OCI-LY7 (cell line): ENCODE measurements at regions not wholly inside any gene's neighbourhood (a gene's known extent, or its start where the extent isn't known, plus 50 kb on each side); places are given as distances from the start of the nearest gene placed in this dataset.

Source experiments
- BruUV-seq: library from RNA; stranded (reverse); fragments of 400-500 nt; replicated peaks from 2 replicates; lab custom pipeline; 2021; lab: Mats Ljungman, UMichigan
- CTCF ChIA-PET: fragments of 300-600 bp; sonication (Branson Sonifier 250); formaldehyde crosslinking; loops from one replicate; lab custom pipeline; 2022; ENCODE audit warnings: antibody characterized with exemption; ENCODE audit not compliant: unreplicated experiment; lab: Charles Lee
- POLR2A ChIA-PET: fragments of 300-600 bp; sonication (Branson Sonifier 250); formaldehyde crosslinking; loops from one replicate; lab custom pipeline; 2022; ENCODE audit warnings: antibody characterized with exemption; lab: Charles Lee
- DNase-seq: peaks from one replicate; pipeline ENCODE4 v3.0.0-alpha.2; 2015; ENCODE audit warnings: low spot score
- H2AFZ ChIP-seq: fragments of 200-600 bp; sonication (generic), shearing (Covaris generic); 2 replicates; pipeline ENCODE4 v1.6.1; 2014; ENCODE audit warnings: mild to moderate bottlenecking, antibody characterized with exemption, low read length, moderate library complexity
- H3K27ac ChIP-seq: fragments of 200-600 bp; sonication (generic); 2 replicates; pipeline ENCODE4 v1.5.1; 2014; ENCODE audit warnings: mixed run types, low read depth, mild to moderate bottlenecking, moderate library complexity, low read length, inconsistent platforms; ENCODE audit not compliant: poor library complexity, severe bottlenecking
- H3K36me3 ChIP-seq: fragments of 200-600 bp; sonication (generic); 2 replicates; pipeline ENCODE4 v1.6.1; 2014; ENCODE audit warnings: mild to moderate bottlenecking, antibody characterized with exemption, low read length, moderate library complexity, mixed read lengths; ENCODE audit not compliant: insufficient read depth
- H3K4me1 ChIP-seq: fragments of 200-600 bp; sonication (generic); 2 replicates; pipeline ENCODE4 v1.5.1; 2014; ENCODE audit warnings: mild to moderate bottlenecking, low read length; ENCODE audit not compliant: insufficient read depth, poor library complexity, severe bottlenecking
- H3K4me2 ChIP-seq: fragments of 200-600 bp; sonication (generic); 2 replicates; pipeline ENCODE4 v1.6.1; 2014; ENCODE audit warnings: mild to moderate bottlenecking, low read length
- H3K4me3 ChIP-seq: fragments of 200-600 bp; sonication (generic); 2 replicates; pipeline ENCODE4 v1.5.1; 2014; ENCODE audit warnings: mild to moderate bottlenecking, low read depth, low read length; ENCODE audit not compliant: poor library complexity, severe bottlenecking
- H3K79me2 ChIP-seq: fragments of 200-600 bp; sonication (generic); 2 replicates; pipeline ENCODE4 v1.6.1; 2016; ENCODE audit warnings: low read depth, mild to moderate bottlenecking, low read length, moderate library complexity, mixed read lengths; ENCODE audit not compliant: insufficient read depth
- H3K9me2 ChIP-seq: fragments of 200-600 bp; sonication (generic); 2 replicates; pipeline ENCODE4 v1.6.1; 2016; ENCODE audit warnings: mild to moderate bottlenecking, low read length, mixed read lengths; ENCODE audit not compliant: insufficient read depth
- H3K9me3 ChIP-seq: fragments of 200-600 bp; sonication (generic); 2 replicates; pipeline ENCODE4 v1.6.1; 2014; ENCODE audit warnings: mild to moderate bottlenecking, mixed run types, low read length, mixed read lengths
- H4K20me1 ChIP-seq: fragments of 200-600 bp; sonication (generic); 2 replicates; pipeline ENCODE4 v1.6.1; 2014; ENCODE audit warnings: mild to moderate bottlenecking, antibody characterized with exemption, low read length, moderate library complexity, mixed read lengths; ENCODE audit not compliant: insufficient read depth
- EZH2phosphoT487 ChIP-seq: fragments of 200-600 bp; sonication (generic); IDR thresholded peaks from 2 replicates; pipeline ENCODE4 v1.6.1; 2018; ENCODE audit warnings: low read depth, borderline replicate concordance, mild to moderate bottlenecking, mixed run types, antibody characterized with exemption, low read length, moderate library complexity, mixed read lengths
- intact Hi-C: fragments of 100-400 bp; cut with micrococcal nuclease; formaldehyde crosslinking; loops from one replicate; pipeline ENCODE4 v1.10.0; 2022; ENCODE audit not compliant: unreplicated experiment
- TF ChIP-seq, protein P1 (sequence below): fragments of 200-600 bp; sonication (generic); conservative IDR thresholded peaks from 2 replicates; pipeline ENCODE4 v1.5.1; 2014; ENCODE audit warnings: mild to moderate bottlenecking, antibody characterized with exemption, low read length, moderate library complexity, mixed read lengths

DNA sequence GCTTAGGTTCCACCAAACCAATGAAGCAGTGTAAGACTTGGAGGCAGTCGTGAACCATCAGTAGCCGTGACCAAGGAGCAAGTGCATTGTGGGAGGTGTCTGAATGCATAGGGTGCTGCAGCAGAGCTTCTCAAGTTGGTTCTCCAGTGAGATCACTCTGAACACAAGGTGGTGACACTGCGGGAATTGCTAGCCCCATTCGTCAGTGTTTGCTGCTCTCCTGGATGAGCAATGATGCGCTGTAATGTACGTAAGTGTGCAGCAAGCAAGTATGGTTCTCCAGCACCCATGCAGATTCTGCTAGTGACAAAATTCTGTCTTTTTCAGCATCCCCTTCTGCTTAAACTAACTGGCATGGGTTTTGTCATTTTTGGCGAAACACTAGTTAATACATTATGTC, 97.6 kb upstream of the HTR2A start:
- no peak for TF ChIP-seq EZH2phosphoT487
- TF ChIP-seq, protein P1, sequence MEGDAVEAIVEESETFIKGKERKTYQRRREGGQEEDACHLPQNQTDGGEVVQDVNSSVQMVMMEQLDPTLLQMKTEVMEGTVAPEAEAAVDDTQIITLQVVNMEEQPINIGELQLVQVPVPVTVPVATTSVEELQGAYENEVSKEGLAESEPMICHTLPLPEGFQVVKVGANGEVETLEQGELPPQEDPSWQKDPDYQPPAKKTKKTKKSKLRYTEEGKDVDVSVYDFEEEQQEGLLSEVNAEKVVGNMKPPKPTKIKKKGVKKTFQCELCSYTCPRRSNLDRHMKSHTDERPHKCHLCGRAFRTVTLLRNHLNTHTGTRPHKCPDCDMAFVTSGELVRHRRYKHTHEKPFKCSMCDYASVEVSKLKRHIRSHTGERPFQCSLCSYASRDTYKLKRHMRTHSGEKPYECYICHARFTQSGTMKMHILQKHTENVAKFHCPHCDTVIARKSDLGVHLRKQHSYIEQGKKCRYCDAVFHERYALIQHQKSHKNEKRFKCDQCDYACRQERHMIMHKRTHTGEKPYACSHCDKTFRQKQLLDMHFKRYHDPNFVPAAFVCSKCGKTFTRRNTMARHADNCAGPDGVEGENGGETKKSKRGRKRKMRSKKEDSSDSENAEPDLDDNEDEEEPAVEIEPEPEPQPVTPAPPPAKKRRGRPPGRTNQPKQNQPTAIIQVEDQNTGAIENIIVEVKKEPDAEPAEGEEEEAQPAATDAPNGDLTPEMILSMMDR: no peak
- Histone ChIP-seq H3K4me1 (peaks cover 20% of the 10 kb centered on the region), H3K79me2 (no peaks in the 10 kb centered on the region), H3K4me3 (no peak overlapping the region), H3K9me3 (peaks cover 4% of the 10 kb centered on the region; the same call in 1 of the 2 replicates), H3K36me3 (no peaks in the 10 kb centered on the region), H3K9me2 (no peaks in the 10 kb centered on the region), H4K20me1 (no peaks in the 10 kb centered on the region), H3K4me2 (no peak overlapping the region), H2AFZ (no peak overlapping the region), H3K27ac (no peak overlapping the region)
- BruUV-seq: no TSS peak
- ChIA-PET POLR2A (interaction anchor here (1.0 kb wide), 1 partner anchor 10 kb away, joined by 3 read pairs; no protein-coding TSS in a partner anchor), CTCF (no interaction called here)
- DNase-seq: no peak
- intact Hi-C loops: no loop called here

DNA sequence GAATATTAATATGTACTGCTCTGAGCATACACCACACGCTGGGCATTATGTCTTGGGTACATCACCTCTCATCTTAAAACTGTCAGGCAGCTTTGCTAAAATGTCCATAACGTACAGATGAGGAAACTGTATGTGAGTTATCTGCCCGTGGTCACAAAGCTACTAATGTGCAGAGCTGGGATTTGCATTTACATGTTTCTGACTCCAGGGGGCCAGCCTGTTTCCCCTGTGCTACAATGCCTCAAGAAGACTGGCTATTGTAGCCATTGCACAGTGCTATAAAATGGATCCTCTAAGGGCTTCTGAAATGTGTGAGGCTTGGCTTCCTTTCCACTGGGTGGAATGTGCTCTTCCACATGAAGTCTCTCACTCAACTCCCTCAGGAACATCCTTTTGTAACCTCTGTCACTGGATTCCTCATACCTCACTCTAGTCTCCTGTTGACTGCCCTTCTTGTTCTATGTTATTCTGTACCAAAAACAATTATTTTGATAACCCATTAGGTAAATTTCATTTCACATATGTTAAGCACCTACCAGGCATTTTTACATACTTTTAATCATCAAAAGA, 95.6 kb upstream of the HTR2A start:
- Histone ChIP-seq H3K4me1 (peaks cover 20% of the 10 kb centered on the region), H3K4me3 (no peak overlapping the region), H3K79me2 (no peaks in the 10 kb centered on the region), H3K4me2 (no peak overlapping the region), H4K20me1 (no peaks in the 10 kb centered on the region), H2AFZ (peak overlapping the region; percentile 37; the same call in 1 of the 2 replicates), H3K36me3 (no peaks in the 10 kb centered on the region), H3K9me3 (peaks cover 4% of the 10 kb centered on the region; the same call in 1 of the 2 replicates), H3K9me2 (no peaks in the 10 kb centered on the region), H3K27ac (no peak overlapping the region)
- ChIA-PET CTCF (interaction anchor here (1.0 kb wide), 1 partner anchor 10 kb away, joined by 3 read pairs; no protein-coding TSS in a partner anchor), POLR2A (interaction anchor here (1.1 to 2.8 kb wide), 2 partner anchors 9 to 30 kb away, joined by 4 to 11 read pairs; no protein-coding TSS in a partner anchor)
- TF ChIP-seq, protein P1: peak; percentile 77
- no peak for TF ChIP-seq EZH2phosphoT487
- intact Hi-C loops: no loop called here
- peak; percentile 64 for DNase-seq
- BruUV-seq: no TSS peak

DNA sequence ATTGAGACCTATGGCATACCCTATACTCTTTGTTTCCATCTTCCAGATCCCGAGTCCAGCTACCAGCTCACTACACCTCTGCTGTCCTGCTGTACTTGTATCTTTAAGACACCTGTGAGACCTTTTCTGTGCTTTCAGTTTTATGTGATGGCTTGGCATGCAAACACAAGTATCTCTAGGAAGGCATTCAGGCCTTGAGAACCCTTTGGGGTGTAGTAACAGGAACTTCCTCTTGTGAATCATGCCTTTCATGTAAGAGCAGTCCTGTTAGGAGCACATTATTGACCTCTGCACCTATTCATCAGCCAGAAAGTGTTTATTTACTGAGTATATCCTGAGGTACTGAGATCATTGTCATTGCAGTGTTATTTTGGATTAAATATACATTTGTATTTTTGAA, 87.0 kb upstream of the HTR2A start:
- CTCF ChIA-PET: interaction anchor here (1.1 kb wide), 1 partner anchor 12 kb away, joined by 4 read pairs; no protein-coding TSS in a partner anchor
- Histone ChIP-seq H3K4me3 (peak overlapping the region; percentile 59), H2AFZ (peak overlapping the region; percentile 23; the same call in 1 of the 2 replicates), H3K79me2 (no peaks in the 10 kb centered on the region), H3K4me1 (peaks cover 56% of the 10 kb centered on the region), H3K9me3 (peaks cover 25% of the 10 kb centered on the region; the same call in 1 of the 2 replicates), H4K20me1 (no peaks in the 10 kb centered on the region), H3K36me3 (no peaks in the 10 kb centered on the region), H3K9me2 (no peaks in the 10 kb centered on the region), H3K4me2 (peak overlapping the region; percentile 74), H3K27ac (peak overlapping the region; percentile 93)
- no TSS peak for BruUV-seq
- intact Hi-C loops: loop anchor here (10.0 kb wide), 2 partner anchors 589 to 1321 kb away; partner anchors contain the start of gene RB1
- peak; percentile 91 for DNase-seq
- no peak for TF ChIP-seq EZH2phosphoT487
- TF ChIP-seq, protein P1: no peak
- POLR2A ChIA-PET: interaction anchor here (0.7 to 2.0 kb wide), 6 partner anchors 8 to 158 kb away, joined by 3 to 11 read pairs (median 3); no protein-coding TSS in a partner anchor
